ENCODE measurements at regions not wholly inside any gene's neighbourhood (a gene's known extent, or its start where the extent isn't known, plus 50 kb on each side); places are given as distances from the start of the nearest gene placed in this dataset.
"Not testable (repeated sequence)": the region's sequence is repeated elsewhere in the genome, so short reads cannot be mapped to it uniquely, and the experiment has no call there.

DNA sequence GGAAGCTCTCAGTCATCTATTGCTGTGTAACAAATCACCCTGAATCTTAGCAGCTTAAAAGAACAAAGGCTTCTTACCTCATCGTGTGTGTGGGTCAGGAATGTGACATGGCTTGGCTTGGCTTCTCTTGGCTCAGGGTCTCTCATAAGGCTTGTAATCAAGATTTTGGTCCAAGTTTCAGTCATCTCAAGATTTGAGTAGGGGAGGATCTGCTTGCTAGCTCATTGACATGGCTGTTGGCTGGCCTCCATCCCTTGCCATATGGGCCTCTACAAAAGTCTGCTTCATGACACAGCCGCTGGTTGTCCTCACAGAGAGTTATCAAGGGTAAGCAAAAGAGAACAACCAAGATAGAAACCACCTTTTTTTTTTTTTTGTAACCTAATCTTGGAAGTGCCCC lies 207.7 kb downstream of the PTPRC start:
- no peaks in the 10 kb centered on the region for H3K36me3 Mint-ChIP-seq (ENCODE audit: low read depth)
- H3K9me3 Mint-ChIP-seq = no peaks in the 10 kb centered on the region
- intact Hi-C loops (cut with micrococcal nuclease) = no loop called here
- no peak overlapping the region for H3K27ac Mint-ChIP-seq
- no peaks in the 10 kb centered on the region for H3K27me3 Mint-ChIP-seq
- H3K4me1 Mint-ChIP-seq (ENCODE audit: low read depth) = peaks cover under 1% of the 10 kb centered on the region
- H3K4me3 Mint-ChIP-seq = no peak overlapping the region

DNA sequence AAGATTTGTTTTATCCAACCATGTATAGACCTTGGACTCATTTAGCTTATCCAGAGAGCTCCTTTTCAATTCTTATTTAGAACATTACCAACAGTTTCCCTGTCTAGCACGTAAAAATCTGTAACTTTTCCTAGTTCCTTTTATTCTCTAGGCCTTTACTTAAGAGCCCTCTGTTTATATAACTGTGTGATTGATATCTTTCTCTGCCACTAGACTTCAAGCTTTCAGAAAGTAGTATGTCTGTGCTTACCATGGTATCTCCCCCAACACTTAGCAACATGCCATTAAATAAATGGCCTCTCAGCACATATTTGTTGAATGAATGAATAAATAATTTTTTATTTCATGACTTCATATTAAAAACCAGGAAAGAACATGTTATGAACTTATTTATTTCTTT lies 209.4 kb downstream of the PTPRC start:
- no peaks in the 10 kb centered on the region for H3K36me3 Mint-ChIP-seq (ENCODE audit: low read depth)
- H3K4me1 Mint-ChIP-seq (ENCODE audit: low read depth) = no peaks in the 10 kb centered on the region

DNA sequence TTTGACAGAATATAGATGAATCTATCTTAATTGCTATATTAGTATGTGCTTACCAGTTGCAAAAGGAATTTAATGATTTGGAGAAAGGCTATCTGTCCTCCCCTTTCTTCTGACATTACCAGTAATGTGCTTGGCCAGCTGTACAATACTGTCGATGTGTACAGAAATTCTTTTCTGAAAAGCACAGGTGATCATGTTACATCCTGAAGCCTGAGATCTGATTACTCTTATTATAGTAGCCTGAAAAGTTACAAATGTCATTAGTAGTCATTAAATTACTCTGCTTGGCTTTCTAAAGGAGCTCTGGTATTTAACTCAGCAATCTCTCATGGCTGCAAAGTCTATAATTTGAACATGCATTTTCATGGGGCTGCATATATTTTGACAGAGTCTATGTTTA lies 209.8 kb downstream of the PTPRC start:
- peaks cover under 1% of the 10 kb centered on the region for H3K36me3 Mint-ChIP-seq (ENCODE audit: low read depth)
- no peak overlapping the region for H3K4me3 Mint-ChIP-seq
- no peak overlapping the region for H3K27ac Mint-ChIP-seq
- H3K9me3 Mint-ChIP-seq = no peaks in the 10 kb centered on the region
- no peaks in the 10 kb centered on the region for H3K27me3 Mint-ChIP-seq
- intact Hi-C loops (cut with micrococcal nuclease) = no loop called here
- no peaks in the 10 kb centered on the region for H3K4me1 Mint-ChIP-seq (ENCODE audit: low read depth)

More for the DNA sequence above, 209.4 kb downstream of the PTPRC start:
- no peak overlapping the region for H3K4me3 Mint-ChIP-seq
- intact Hi-C loops (cut with micrococcal nuclease) = no loop called here
- H3K9me3 Mint-ChIP-seq = no peaks in the 10 kb centered on the region
- H3K27ac Mint-ChIP-seq = no peak overlapping the region
- H3K27me3 Mint-ChIP-seq = no peaks in the 10 kb centered on the region

DNA sequence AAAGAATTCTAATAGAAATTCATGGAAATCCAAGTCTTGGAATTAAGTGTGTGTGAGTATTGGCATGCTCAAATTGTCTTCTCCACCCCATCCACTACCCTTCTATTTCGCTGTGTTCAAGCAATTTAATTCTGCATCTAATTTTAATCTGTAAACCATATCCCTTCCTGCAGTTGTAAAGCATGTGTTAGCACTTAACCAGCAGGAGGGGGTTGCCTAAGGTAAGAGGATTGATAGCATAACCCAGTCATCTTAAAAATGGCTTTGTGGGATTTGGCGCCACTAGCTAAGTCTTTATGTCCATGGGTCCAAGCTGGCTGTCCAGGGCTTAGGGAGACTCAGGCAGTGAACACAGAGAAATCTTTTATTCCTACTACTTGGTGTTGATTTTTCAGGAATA lies 210.3 kb downstream of the PTPRC start:
- no peak overlapping the region for H3K4me3 Mint-ChIP-seq
- intact Hi-C loops (cut with micrococcal nuclease) = no loop called here
- peaks cover 5% of the 10 kb centered on the region for H3K36me3 Mint-ChIP-seq (ENCODE audit: low read depth)
- H3K4me1 Mint-ChIP-seq (ENCODE audit: low read depth) = no peaks in the 10 kb centered on the region
- no peaks in the 10 kb centered on the region for H3K27me3 Mint-ChIP-seq
- H3K27ac Mint-ChIP-seq = no peak overlapping the region
- H3K9me3 Mint-ChIP-seq = no peaks in the 10 kb centered on the region

DNA sequence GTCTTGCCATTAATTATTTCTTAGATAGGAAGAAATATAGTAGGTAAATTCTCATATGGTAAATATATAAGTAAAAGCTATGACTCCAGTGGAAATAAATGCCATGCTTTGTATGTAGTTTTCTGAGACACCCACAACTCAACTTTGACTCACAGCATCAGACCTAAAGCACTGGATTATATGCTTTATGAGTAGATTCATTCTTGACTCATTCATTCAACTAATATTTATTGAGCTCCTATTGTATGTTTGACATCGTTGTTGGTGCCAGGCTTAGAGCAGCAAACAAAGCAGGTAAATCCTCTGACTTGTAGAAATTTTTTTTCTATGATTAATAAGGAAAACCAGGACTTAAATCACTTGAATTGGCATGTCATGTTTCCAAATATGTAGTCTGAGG lies 211.4 kb downstream of the PTPRC start:
- H3K27ac Mint-ChIP-seq = no peak overlapping the region
- no peaks in the 10 kb centered on the region for H3K9me3 Mint-ChIP-seq
- H3K4me1 Mint-ChIP-seq (ENCODE audit: low read depth) = no peaks in the 10 kb centered on the region
- H3K36me3 Mint-ChIP-seq (ENCODE audit: low read depth) = peaks cover 10% of the 10 kb centered on the region
- no peaks in the 10 kb centered on the region for H3K27me3 Mint-ChIP-seq
- intact Hi-C loops (cut with micrococcal nuclease) = no loop called here
- no peak overlapping the region for H3K4me3 Mint-ChIP-seq

DNA sequence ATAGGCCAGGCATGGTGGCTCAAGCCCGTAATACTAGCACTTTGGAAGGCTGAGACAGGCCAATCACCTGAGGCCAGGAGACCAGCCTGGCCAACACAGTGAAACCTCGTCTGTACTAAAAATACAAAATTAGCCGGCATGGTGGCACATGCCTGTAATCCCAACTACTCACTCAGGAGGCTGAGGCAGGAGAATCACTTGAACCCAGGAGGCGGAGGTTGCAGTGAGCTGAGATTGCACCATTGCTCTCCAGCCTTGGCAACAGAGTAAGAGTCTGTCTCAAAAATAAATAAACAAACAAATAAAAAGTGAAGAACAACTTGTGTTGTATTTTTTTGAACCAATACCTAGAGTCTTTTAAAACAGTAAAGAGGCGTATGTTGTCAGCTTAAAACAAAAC lies 212.1 kb downstream of the PTPRC start:
- H3K36me3 Mint-ChIP-seq (ENCODE audit: low read depth); H3K4me1 Mint-ChIP-seq (ENCODE audit: low read depth); intact Hi-C loops (cut with micrococcal nuclease); H3K4me3 Mint-ChIP-seq; H3K9me3 Mint-ChIP-seq; H3K27me3 Mint-ChIP-seq; H3K27ac Mint-ChIP-seq: not testable (repeated sequence)

DNA sequence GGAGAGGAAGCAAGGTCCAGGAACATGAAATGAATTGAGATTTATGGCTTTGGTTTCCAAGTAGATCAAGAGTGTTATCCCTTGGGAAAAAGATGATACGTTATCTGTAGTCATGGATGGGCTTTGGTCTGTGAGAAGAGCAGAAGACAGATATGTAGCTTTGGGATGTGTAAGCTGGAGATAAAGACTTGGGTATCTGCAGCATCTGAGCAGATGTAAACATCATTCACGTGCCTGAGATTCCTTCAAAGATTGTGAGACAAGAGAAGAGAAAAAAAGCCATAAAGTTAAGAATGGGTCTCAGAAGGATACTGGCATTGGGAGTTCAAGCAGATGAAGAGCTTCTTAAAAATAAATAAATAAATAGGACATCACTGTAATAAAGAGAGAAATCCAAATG lies 217.8 kb downstream of the PTPRC start:
- Mint-ChIP-seq H3K27me3 (no peaks in the 10 kb centered on the region), H3K27ac (no peak overlapping the region), H3K4me3 (no peak overlapping the region), H3K36me3 (ENCODE audit: low read depth) (peaks cover 29% of the 10 kb centered on the region), H3K4me1 (ENCODE audit: low read depth) (peaks cover 7% of the 10 kb centered on the region), H3K9me3 (no peaks in the 10 kb centered on the region)
- intact Hi-C loops (cut with micrococcal nuclease) = no loop called here

DNA sequence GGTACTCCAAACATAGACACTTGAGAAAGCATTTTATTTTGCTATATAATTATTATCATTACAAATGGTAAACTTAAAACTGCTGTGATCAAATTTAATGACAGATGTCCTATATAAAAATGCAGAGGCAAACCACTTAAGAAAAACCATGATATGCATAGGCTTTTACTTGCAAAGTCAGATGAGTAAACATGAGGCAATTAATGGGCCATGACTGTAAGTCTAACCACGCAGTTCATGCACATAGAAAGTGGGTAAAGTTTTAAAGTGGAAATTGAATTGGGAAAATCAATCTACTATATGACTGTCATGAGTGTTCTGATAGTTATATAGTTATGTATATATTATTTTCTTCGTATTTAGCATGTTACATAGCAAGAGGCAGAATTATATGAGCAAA lies 219.2 kb downstream of the PTPRC start:
- no peaks in the 10 kb centered on the region for H3K9me3 Mint-ChIP-seq
- no peak overlapping the region for H3K4me3 Mint-ChIP-seq
- H3K36me3 Mint-ChIP-seq (ENCODE audit: low read depth) = peaks cover 29% of the 10 kb centered on the region
- peaks cover 7% of the 10 kb centered on the region for H3K4me1 Mint-ChIP-seq (ENCODE audit: low read depth)
- H3K27ac Mint-ChIP-seq = no peak overlapping the region
- no peaks in the 10 kb centered on the region for H3K27me3 Mint-ChIP-seq
- intact Hi-C loops (cut with micrococcal nuclease) = no loop called here

DNA sequence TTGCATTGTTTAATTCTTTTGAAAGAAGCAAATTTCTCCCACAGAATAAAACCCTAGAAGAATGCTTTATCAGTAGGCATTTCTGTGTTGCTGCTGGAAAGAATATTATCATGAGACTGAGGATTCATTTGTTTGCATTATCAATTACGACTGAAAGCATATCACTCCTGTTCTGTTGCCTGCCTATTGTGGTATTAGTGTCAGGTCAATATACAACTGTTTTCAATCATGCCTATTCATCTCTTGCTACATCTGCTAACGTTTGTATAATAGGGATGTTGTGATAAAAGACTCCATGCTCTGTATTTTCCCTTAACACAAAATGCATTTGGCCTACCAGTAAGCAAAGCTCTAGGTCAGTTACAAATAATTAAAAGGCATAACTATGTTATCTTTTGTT lies 221.5 kb downstream of the PTPRC start:
- Mint-ChIP-seq H3K27ac (no peak overlapping the region), H3K9me3 (no peaks in the 10 kb centered on the region), H3K4me3 (no peak overlapping the region), H3K4me1 (ENCODE audit: low read depth) (peaks cover 7% of the 10 kb centered on the region), H3K27me3 (no peaks in the 10 kb centered on the region), H3K36me3 (ENCODE audit: low read depth) (peaks cover 19% of the 10 kb centered on the region)
- intact Hi-C loops (cut with micrococcal nuclease) = no loop called here

DNA sequence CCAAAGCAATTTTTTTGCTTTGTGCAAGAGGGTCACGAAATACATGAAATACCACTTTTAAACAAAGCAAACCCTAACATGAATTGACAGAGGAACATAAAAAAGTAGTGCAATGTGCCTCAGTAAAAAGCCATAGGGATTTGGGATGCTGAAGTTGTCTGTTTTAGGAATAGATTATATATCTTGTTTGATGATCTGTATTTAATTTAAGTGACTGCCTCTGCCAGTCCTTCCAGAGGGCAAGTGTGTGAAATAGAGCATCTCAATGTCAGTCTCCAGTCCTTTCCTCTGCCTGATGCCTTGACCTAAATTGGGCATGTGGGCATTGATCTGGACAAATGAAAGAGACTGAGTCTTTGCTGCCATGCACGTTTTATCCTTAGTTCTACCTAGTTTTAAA lies 222.8 kb downstream of the PTPRC start:
- Mint-ChIP-seq H3K27me3 (no peaks in the 10 kb centered on the region), H3K9me3 (no peaks in the 10 kb centered on the region), H3K36me3 (ENCODE audit: low read depth) (peaks cover 15% of the 10 kb centered on the region), H3K27ac (no peak overlapping the region), H3K4me1 (ENCODE audit: low read depth) (peaks cover 7% of the 10 kb centered on the region), H3K4me3 (no peak overlapping the region)
- intact Hi-C loops (cut with micrococcal nuclease) = no loop called here

DNA sequence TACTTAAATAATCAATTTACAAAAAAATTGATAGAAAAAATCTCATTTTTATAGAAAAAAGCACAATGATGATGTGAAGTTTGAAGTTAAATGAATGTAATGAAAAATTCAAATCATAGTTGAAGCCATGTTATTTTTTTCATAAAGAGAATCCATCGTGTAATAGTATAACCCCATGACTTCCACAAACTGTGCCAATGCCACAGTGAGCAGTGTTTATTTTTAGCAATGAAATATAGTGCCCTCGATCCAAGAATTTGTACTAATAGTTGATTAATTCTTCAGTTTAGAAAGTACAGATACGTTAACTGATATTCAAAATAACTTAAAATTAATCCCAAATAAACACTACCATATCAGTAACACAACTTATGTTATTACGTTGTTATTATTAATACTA lies 225.9 kb downstream of the PTPRC start:
- intact Hi-C loops (cut with micrococcal nuclease) = no loop called here
- H3K27me3 Mint-ChIP-seq = no peaks in the 10 kb centered on the region
- no peak overlapping the region for H3K27ac Mint-ChIP-seq
- no peaks in the 10 kb centered on the region for H3K4me1 Mint-ChIP-seq (ENCODE audit: low read depth)
- H3K4me3 Mint-ChIP-seq = no peak overlapping the region
- no peaks in the 10 kb centered on the region for H3K9me3 Mint-ChIP-seq
- H3K36me3 Mint-ChIP-seq (ENCODE audit: low read depth) = no peaks in the 10 kb centered on the region

DNA sequence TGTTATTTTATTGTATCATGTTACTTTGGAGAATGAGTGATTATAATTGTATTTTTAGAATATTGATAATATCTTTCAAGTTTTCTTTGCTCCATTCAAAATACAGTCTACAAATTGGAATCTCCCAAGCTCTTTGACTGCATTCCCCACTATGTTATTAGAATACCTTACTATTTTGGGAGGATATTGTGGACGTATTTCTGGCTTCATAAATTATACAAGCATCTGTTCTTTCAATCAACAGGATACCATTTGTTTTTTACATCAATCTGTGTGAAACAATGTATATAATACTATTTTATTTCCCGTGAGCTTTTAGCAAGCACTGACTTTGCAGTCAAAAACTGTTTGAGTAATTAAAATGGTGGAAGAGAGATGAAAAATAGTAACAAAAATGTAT lies 226.5 kb downstream of the PTPRC start:
- H3K4me1 Mint-ChIP-seq (ENCODE audit: low read depth) = no peaks in the 10 kb centered on the region
- no peaks in the 10 kb centered on the region for H3K36me3 Mint-ChIP-seq (ENCODE audit: low read depth)
- intact Hi-C loops (cut with micrococcal nuclease) = no loop called here
- H3K4me3 Mint-ChIP-seq = no peak overlapping the region
- no peaks in the 10 kb centered on the region for H3K27me3 Mint-ChIP-seq
- H3K9me3 Mint-ChIP-seq = no peaks in the 10 kb centered on the region
- no peak overlapping the region for H3K27ac Mint-ChIP-seq

DNA sequence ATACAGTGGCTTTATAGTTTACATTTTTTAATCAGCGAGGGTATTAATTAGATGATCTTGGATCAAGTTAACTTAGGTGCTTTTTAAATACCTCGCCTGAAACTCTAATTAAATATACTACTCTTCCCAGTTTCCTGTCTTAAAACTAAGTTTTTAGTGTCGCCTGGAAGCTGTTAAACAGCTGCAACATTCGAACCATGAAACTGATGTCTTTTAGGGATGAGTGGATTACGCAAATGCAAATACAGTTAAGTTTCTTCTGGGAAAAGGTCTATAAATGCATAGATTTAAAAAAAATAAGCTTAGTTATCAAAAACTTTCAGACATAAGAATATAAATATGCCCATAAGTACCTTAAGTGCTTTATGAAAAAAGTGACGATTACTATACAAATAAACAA lies 228.3 kb downstream of the PTPRC start:
- intact Hi-C loops (cut with micrococcal nuclease) = no loop called here

DNA sequence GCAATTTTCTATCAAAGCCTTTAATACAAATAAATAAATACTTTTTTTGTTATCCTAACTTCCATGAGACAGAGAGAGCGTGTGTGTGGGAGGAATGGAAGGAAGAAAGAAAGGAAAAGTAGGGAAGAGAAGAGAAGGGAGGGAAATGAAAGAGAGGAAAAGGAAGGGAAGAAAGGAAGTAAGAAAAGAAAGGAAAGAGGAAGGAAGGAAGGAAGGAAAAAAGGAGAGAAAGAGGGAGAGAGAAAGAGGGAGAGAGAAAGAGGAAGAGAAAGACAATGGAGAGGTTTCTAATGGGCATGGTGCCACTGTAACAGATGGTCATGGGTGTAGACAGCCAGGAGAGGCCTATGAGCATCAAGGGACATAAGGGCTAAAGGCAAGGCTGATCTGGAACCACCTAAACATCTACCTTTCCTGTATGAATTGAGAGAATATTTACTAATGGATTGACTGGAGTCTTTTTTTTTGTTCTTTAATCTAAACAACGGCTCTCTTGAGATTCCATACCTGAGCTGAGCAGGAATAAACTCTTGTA lies 234.9 kb downstream of the PTPRC start:
- peaks cover 18% of the 10 kb centered on the region for H3K9me3 Mint-ChIP-seq
- H3K27me3 Mint-ChIP-seq = no peaks in the 10 kb centered on the region
- H3K36me3 Mint-ChIP-seq (ENCODE audit: low read depth) = peaks cover 16% of the 10 kb centered on the region
- no peak overlapping the region for H3K4me3 Mint-ChIP-seq
- intact Hi-C loops (cut with micrococcal nuclease) = no loop called here
- no peak overlapping the region for H3K27ac Mint-ChIP-seq
- H3K4me1 Mint-ChIP-seq (ENCODE audit: low read depth) = peaks cover 13% of the 10 kb centered on the region

More for the DNA sequence above, 228.3 kb downstream of the PTPRC start:
- H3K4me3 Mint-ChIP-seq = no peak overlapping the region
- no peaks in the 10 kb centered on the region for H3K4me1 Mint-ChIP-seq (ENCODE audit: low read depth)
- no peaks in the 10 kb centered on the region for H3K9me3 Mint-ChIP-seq
- H3K27me3 Mint-ChIP-seq = no peaks in the 10 kb centered on the region
- H3K27ac Mint-ChIP-seq = no peak overlapping the region
- H3K36me3 Mint-ChIP-seq (ENCODE audit: low read depth) = no peaks in the 10 kb centered on the region

DNA sequence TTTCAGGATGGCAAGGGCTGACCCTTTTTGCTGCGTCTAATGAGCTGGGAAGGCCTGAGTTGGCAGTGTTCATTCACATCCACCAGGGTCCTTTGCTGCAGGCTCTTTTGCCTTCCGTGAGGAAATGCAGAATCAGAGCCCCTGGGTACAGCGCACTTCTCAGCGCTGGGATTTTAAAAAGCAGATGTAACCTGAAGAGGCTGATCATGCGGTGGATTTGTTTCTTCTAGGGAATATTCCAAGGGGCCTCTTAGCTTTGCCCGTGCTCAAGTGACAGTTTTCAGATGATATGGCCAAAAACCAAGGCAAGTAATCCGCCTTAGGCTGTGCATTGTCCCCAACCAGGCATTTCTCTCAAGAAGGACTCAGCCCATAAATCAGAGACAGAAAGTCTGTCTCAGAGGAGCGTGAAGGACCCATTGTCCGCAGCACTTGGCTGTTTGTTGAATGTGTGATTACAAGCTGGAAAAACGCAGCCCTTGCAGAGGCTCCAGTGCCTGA lies 237.6 kb downstream of the PTPRC start:
- Mint-ChIP-seq H3K4me1 (ENCODE audit: low read depth) (peaks cover 24% of the 10 kb centered on the region), H3K36me3 (ENCODE audit: low read depth) (peaks cover 21% of the 10 kb centered on the region), H3K27ac (no peak overlapping the region), H3K4me3 (no peak overlapping the region), H3K27me3 (no peaks in the 10 kb centered on the region), H3K9me3 (peaks cover 22% of the 10 kb centered on the region)
- intact Hi-C loops (cut with micrococcal nuclease) = no loop called here
